Activated T-cell treated with anti-CD3 and anti-CD28 coated beads, Interleukin-2, amount 50 U/mL, for 24 hours (primary cell): ENCODE measurements at regions not wholly inside any gene's neighbourhood (a gene's known extent, or its start where the extent isn't known, plus 50 kb on each side); places are given as distances from the start of the nearest gene placed in this dataset.

Experiments used
- DNase-seq: peaks from one replicate; pipeline ENCODE4 v3.0.0-alpha.2; 2020
- H3K27ac Mint-ChIP-seq: 2 replicates; pipeline ENCODE4 v1.8.0; 2020; ENCODE audit warnings: mild to moderate bottlenecking, mixed read lengths
- H3K27me3 Mint-ChIP-seq: 2 replicates; pipeline ENCODE4 v1.8.0; 2020; ENCODE audit warnings: mixed read lengths
- H3K36me3 Mint-ChIP-seq: 2 replicates; pipeline ENCODE4 v1.8.0; 2020; ENCODE audit warnings: low read depth, mixed read lengths
- H3K4me1 Mint-ChIP-seq: 2 replicates; pipeline ENCODE4 v1.8.0; 2020; ENCODE audit warnings: low read depth, mixed read lengths
- H3K4me3 Mint-ChIP-seq: 2 replicates; pipeline ENCODE4 v1.8.0; 2020; ENCODE audit warnings: mild to moderate bottlenecking, moderate library complexity, mixed read lengths
- H3K9me3 Mint-ChIP-seq: 2 replicates; pipeline ENCODE4 v1.8.0; 2020; ENCODE audit warnings: mixed read lengths

DNA sequence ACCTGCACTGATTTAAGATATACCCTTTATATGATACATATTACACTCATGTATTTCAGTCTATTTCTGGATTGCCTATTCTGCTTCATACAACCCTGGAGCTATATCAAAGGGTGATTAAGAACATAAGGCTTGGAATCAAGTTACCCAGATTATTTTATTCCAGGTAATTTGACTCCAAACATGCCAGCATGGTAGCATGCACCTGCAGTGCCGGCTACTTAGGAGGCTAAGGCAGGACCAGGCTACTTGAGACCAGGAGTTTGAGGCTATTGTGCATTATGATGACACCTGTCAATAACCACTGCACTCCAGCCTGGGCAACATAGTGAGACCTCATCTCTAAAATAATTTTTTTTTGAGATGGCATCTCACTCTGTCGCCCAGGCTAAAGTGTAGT, 50.4 kb upstream of the NEO1 start:
- Mint-ChIP-seq H3K36me3 (no peaks in the 10 kb centered on the region), H3K9me3 (no peaks in the 10 kb centered on the region)

DNA sequence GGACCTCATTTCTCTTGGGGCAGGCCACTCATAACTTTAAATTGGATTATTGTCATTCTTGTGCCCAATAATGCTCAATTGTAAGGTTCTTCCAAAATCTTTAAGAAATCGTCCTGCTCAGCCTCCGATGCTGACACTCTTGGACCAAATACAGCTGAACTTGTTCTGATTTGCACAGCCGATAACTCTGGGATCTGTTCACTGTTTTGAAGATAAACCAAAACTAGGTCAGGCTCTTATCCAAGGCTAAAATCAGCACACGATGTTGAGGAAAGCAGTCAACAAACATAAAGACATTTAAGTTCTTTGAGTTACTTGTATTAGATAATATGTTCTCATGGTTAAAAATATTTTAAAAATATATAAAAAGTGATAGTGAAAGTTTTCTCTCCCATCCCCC, 52.0 kb upstream of the NEO1 start:
- H3K9me3 Mint-ChIP-seq: no peaks in the 10 kb centered on the region
- no peak overlapping the region for H3K27ac Mint-ChIP-seq
- no peak for DNase-seq
- H3K27me3 Mint-ChIP-seq: peaks cover 18% of the 10 kb centered on the region
- no peaks in the 10 kb centered on the region for H3K4me1 Mint-ChIP-seq
- H3K4me3 Mint-ChIP-seq: no peak overlapping the region
- no peaks in the 10 kb centered on the region for H3K36me3 Mint-ChIP-seq

More for the DNA sequence above, 50.4 kb upstream of the NEO1 start:
- H3K4me3 Mint-ChIP-seq: no peak overlapping the region
- H3K4me1 Mint-ChIP-seq: no peaks in the 10 kb centered on the region
- H3K27ac Mint-ChIP-seq: no peak overlapping the region
- peaks cover 19% of the 10 kb centered on the region for H3K27me3 Mint-ChIP-seq
- no peak for DNase-seq

DNA sequence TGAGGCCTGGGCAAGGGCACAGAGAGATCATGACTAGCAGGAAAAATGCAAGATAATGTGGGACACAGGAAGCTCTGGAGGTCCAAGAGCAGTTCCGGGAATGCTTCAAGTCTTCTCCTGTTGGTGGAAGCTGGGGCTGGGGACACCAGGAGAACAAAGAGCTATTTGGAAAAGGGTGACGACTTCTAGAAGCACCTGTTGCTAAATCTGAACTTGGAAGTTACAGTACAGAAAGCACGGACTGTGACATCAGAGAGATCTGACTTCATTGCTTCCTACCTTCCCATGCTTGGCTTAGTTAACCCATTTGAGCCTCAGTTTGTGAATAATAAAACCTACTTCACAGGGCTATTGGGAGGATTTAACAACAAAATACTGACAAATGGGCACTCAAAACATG, 52.7 kb upstream of the NEO1 start:
- peaks cover 18% of the 10 kb centered on the region for H3K27me3 Mint-ChIP-seq
- no peak overlapping the region for H3K27ac Mint-ChIP-seq
- no peak for DNase-seq
- H3K9me3 Mint-ChIP-seq: no peaks in the 10 kb centered on the region
- no peak overlapping the region for H3K4me3 Mint-ChIP-seq
- H3K36me3 Mint-ChIP-seq: no peaks in the 10 kb centered on the region
- H3K4me1 Mint-ChIP-seq: no peaks in the 10 kb centered on the region

DNA sequence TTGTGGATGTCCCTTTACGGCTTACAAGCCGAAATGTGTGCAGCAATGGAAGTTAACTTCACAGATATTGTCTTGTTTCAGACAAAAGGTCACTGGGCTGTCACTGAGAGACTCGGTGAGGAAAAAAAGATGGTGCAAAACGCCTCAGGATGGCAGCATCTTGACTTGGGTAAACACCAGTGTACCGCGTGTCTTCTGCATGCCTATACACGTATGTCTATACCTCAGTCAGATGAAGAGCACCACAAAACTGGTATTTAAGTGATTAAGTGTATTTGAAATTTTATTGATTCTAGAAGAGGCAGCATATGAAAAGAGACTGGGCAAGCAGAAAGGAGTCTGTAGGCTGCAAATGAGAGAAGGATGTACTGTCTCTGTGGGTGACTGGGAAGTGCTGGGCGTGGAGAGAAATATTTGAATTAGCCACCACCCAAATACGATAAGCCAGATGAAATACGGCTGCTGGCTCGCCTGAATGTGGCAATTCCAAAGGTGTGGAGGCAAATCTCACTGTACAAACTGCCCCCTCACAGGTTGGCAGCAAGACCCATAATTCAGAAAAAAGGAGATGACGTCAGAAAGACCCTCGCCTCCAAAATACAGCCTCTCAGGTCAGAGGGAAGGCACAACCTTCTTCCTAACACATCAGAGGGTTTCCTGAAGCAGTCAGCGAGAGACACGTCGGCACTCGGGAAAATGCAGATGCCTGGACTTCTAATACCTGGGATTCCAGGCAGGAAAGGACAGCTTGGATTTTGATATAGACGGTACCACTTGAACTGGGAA, 53.4 kb upstream of the NEO1 start:
- H3K27me3 Mint-ChIP-seq: peaks cover 18% of the 10 kb centered on the region
- H3K4me1 Mint-ChIP-seq: no peaks in the 10 kb centered on the region
- no peaks in the 10 kb centered on the region for H3K36me3 Mint-ChIP-seq
- H3K27ac Mint-ChIP-seq: no peak overlapping the region
- H3K9me3 Mint-ChIP-seq: no peaks in the 10 kb centered on the region
- no peak overlapping the region for H3K4me3 Mint-ChIP-seq
- no peak for DNase-seq

DNA sequence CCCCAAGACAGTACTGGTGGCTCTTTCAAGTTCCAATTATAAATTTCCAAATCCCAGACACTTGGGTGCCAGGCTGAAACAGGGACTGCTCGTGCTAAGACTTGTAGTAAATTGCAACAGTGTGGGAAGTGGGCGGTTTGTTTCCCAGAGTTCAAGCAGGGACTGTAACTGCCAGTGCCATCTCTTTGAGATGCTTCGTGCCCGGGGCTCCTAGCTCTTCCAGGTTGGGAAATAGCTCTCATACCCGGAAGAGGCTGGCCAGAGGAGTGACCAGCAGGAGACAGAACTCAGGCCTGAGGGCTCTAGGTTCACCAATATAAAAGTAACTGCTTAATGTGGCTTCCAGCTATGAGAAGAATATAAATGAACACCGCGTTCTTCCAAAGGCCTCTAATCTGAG, 54.0 kb upstream of the NEO1 start:
- Mint-ChIP-seq H3K27ac (no peak overlapping the region), H3K4me1 (no peaks in the 10 kb centered on the region), H3K27me3 (peaks cover 14% of the 10 kb centered on the region), H3K9me3 (no peaks in the 10 kb centered on the region), H3K36me3 (no peaks in the 10 kb centered on the region), H3K4me3 (no peak overlapping the region)
- no peak for DNase-seq

DNA sequence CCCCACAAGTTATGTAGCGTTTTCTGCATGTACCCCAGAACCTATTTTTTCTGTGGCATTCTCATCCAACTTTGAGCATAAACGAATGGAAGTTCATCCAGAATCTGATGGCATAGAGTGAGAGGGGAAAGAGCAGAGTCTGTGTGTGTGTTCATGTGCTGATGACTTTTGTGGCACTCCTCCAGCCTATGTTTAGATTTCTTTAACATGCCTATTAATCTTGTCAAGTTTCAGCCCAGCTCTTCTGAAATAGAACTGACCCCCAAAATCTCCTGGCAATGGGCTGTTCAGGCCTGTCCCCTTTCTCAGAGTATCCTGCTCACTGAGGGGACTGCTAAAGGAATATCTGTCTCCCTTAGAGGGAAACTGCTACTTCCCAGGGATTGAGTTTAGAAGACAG, 56.4 kb upstream of the NEO1 start:
- Mint-ChIP-seq H3K27ac (no peak overlapping the region), H3K27me3 (peaks cover 11% of the 10 kb centered on the region), H3K4me1 (no peaks in the 10 kb centered on the region), H3K36me3 (no peaks in the 10 kb centered on the region), H3K4me3 (no peak overlapping the region), H3K9me3 (no peaks in the 10 kb centered on the region)
- DNase-seq: no peak

DNA sequence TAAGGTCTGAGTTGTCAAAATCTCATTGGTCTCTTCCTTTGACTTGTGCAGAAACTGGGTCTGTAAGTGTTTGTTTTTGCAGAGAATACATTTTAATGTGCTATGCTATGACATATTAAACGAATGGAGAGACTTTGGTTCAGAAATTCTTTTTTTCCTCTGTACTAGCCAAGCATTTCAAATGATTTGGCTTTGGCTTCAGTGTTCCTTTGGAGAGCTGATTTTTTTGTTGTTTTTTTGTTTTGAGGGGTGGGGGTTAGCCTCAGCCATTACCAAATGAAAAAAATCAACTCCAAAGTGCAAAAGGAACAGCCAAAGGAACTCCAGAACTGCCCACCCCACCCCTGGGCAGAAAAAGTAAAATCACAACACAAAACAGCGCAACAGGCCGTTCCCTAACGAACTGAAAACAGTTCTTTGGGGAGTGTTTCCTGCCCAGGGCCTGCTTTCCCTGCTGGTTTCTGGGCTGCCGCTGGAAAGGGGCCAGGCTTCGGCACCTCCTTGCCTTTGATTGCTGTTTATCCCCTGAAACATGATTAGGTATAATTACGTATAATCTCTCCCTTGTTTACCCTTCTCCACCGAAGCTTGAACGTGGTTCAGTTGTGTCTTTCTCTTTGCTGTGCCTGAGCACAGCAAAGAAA, 57.6 kb upstream of the NEO1 start:
- no peaks in the 10 kb centered on the region for H3K9me3 Mint-ChIP-seq
- H3K4me1 Mint-ChIP-seq: no peaks in the 10 kb centered on the region
- no peaks in the 10 kb centered on the region for H3K36me3 Mint-ChIP-seq
- H3K27me3 Mint-ChIP-seq: peaks cover 10% of the 10 kb centered on the region
- H3K4me3 Mint-ChIP-seq: no peak overlapping the region
- DNase-seq: no peak
- H3K27ac Mint-ChIP-seq: no peak overlapping the region

DNA sequence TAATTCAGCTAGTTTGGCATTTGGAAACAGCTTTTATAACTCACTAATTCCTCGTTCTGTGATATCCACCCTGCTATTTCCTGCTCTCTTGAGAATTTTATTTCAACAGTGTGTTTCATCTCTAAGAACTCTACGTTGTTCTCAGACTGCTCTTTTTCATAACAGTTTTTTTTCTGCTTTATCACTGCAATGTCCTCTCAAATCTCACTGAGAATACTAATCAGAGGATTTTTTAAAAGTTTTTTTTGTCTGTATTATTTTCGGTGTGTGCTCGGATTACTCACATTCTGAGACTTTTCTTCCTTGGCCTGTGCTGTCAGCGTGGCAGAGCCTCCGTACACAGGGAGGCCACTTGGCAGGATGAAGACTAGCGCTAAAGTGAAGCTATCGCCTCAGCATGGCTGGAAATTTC, 59.4 kb upstream of the NEO1 start:
- H3K4me3 Mint-ChIP-seq: no peak overlapping the region
- no peak for DNase-seq
- no peaks in the 10 kb centered on the region for H3K4me1 Mint-ChIP-seq
- H3K9me3 Mint-ChIP-seq: no peaks in the 10 kb centered on the region
- H3K36me3 Mint-ChIP-seq: no peaks in the 10 kb centered on the region
- H3K27ac Mint-ChIP-seq: no peak overlapping the region
- peaks cover 11% of the 10 kb centered on the region for H3K27me3 Mint-ChIP-seq

DNA sequence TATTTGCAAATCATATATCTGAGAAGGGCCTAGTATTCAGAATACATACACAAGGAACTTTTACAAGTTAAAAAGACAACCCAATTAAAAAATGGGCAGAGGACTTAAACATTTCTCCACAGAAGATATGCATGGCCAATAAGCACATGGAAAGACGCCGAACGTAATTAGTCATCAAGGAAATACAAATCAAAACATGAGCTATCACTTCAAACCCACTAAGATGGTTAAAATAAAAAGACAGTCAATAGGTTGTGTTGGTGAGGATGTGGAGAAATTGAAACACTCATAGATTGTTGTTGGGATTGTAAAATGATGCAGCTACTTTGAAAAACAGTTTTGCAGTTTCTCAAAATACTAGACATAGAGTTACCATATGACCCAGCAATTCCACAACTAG, 61.2 kb upstream of the NEO1 start:
- DNase-seq: no peak
- Mint-ChIP-seq H3K36me3 (no peaks in the 10 kb centered on the region), H3K4me1 (no peaks in the 10 kb centered on the region), H3K4me3 (no peak overlapping the region), H3K27me3 (peaks cover 11% of the 10 kb centered on the region), H3K9me3 (no peaks in the 10 kb centered on the region), H3K27ac (no peak overlapping the region)

DNA sequence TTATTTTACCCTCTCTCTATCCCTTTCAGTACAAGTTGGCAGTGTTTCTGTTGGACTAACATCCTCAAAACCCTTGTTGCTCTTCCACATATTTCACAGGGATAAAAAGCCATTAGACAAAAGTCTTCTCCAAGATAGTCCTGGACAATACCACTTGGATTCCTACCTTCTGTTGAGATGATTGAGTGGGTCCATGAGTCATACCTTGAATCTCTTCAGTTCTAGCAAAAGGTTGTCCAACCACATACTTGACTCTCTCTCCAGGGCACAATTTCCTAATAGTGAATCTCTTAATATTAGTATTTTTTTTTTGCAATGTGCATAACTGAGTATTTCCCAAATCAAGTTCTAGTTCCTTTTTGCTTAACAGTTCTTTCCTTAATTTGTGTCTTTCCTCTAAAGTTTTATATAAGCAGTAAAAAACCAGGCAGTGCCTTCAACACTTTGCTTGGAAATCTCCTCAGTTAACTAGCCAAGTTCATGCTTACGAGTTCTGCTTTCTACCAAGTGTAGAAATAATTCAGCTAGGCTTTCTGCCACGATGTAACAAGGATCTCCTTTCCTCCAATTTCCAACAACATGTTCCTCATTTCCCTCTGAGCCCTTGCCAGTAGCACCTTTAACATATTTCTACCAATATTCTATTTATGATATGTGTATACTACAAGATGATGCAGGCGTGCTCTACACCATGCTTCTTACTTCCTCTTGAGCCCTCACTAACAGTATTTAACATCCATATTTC, 68.3 kb upstream of the NEO1 start:
- H3K4me1 Mint-ChIP-seq: no peaks in the 10 kb centered on the region
- H3K9me3 Mint-ChIP-seq: no peaks in the 10 kb centered on the region
- H3K27ac Mint-ChIP-seq: no peak overlapping the region
- peaks cover 37% of the 10 kb centered on the region for H3K27me3 Mint-ChIP-seq
- no peak for DNase-seq
- no peak overlapping the region for H3K4me3 Mint-ChIP-seq
- H3K36me3 Mint-ChIP-seq: no peaks in the 10 kb centered on the region

DNA sequence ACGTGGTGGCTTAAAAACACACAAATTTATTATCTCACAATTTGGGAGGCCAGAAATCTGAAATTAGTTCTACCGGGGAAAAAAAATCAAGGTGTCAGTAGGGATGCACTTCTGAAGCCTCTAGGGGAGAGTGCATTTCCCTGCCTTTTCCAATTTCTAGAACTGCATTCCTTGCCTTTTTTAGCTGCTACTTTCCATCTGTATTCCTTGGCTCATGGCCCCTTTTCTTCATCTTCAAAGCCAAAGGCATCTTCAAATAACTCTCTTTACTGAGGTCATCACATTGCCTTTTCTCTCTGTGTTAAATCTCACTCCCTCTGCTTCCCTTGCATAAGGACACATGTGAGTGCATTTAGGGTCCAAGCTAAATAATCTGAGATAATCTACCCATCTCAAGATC, 69.5 kb upstream of the NEO1 start:
- no peaks in the 10 kb centered on the region for H3K36me3 Mint-ChIP-seq
- H3K27ac Mint-ChIP-seq: no peak overlapping the region
- H3K9me3 Mint-ChIP-seq: no peaks in the 10 kb centered on the region
- no peak overlapping the region for H3K4me3 Mint-ChIP-seq
- no peaks in the 10 kb centered on the region for H3K4me1 Mint-ChIP-seq
- DNase-seq: no peak
- peaks cover 43% of the 10 kb centered on the region for H3K27me3 Mint-ChIP-seq

DNA sequence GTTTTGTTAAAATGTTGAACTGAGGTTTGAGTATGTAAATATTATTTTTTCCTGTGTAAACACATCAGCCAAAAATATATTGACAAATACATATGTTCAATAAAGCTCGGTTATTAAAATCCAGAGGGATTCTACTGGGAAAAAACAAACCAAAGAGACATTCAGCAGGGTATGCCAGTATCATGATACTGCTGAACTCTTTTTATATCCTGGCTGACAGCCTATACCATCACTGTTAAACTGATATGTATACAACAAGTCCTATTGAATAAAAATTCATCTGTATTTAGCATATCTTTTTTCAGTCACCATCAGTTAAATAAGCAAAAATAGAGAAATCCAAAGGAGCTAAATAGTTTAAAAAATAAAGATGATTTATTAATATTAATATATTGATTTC, 71.6 kb upstream of the NEO1 start:
- no peaks in the 10 kb centered on the region for H3K4me1 Mint-ChIP-seq
- H3K9me3 Mint-ChIP-seq: no peaks in the 10 kb centered on the region
- no peak for DNase-seq
- peaks cover 51% of the 10 kb centered on the region for H3K27me3 Mint-ChIP-seq
- no peak overlapping the region for H3K4me3 Mint-ChIP-seq
- no peak overlapping the region for H3K27ac Mint-ChIP-seq
- no peaks in the 10 kb centered on the region for H3K36me3 Mint-ChIP-seq

DNA sequence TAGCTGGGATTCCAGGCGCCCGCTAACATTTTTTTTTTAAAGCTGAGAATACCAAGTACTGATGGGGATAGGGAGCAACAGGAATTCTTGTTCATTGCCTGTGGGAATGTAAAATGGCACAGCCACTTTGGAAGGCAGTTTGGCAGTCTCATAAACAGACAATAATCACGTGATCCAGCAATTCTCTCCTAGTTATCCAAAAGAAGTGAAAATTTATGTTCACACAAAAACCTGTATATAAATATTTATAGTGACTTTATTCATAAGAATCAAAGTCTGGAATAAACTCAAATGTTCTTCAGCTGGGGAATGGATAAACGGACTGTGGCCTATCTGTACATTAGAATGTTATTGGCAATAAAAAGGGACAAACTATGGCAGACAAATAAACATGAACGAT, 72.5 kb upstream of the NEO1 start:
- H3K27me3 Mint-ChIP-seq: peaks cover 50% of the 10 kb centered on the region
- H3K27ac Mint-ChIP-seq: no peak overlapping the region
- H3K4me3 Mint-ChIP-seq: no peak overlapping the region
- no peaks in the 10 kb centered on the region for H3K9me3 Mint-ChIP-seq
- H3K4me1 Mint-ChIP-seq: no peaks in the 10 kb centered on the region
- H3K36me3 Mint-ChIP-seq: no peaks in the 10 kb centered on the region
- DNase-seq: no peak

DNA sequence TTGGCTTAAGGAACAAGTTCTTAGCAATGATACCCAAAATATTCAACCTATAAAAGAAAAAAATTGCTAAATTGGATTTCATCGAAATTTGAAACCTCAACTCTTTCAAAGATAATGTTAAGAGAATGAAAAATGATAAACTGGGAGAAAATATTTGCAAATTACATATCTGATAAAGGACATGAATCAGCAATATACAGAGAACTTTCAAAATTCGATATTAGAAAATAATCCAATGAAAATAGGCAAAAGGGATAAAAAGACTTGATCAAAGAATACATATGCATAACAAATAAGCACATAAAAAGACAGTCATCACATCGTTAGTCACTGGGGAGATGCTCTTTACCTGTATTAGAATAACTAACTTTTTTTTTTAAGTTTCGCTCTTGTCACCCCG, 73.0 kb upstream of the NEO1 start:
- Mint-ChIP-seq H3K4me3 (no peak overlapping the region), H3K4me1 (no peaks in the 10 kb centered on the region), H3K27ac (no peak overlapping the region), H3K27me3 (peaks cover 51% of the 10 kb centered on the region), H3K36me3 (no peaks in the 10 kb centered on the region), H3K9me3 (no peaks in the 10 kb centered on the region)
- DNase-seq: no peak

DNA sequence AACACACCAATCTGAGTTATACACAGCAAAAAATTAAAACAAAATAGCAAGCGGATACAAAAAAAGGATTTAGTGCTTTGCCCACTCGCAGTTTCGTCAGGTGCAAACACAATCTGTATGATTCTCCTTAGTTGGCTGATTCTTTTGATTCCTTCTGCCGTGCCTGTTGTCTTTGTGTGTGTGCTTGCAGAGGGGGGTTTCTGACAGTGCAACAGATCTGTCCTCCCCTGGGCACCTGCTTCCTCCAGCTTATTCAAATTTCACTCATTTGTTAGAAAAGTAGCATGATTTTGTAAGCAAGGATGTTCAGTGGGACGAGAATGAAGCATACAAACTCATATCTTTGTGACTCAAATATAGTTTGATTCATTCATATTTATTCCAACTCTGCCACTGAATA, 74.0 kb upstream of the NEO1 start:
- H3K27ac Mint-ChIP-seq: no peak overlapping the region
- no peaks in the 10 kb centered on the region for H3K36me3 Mint-ChIP-seq
- DNase-seq: no peak
- no peaks in the 10 kb centered on the region for H3K9me3 Mint-ChIP-seq
- H3K27me3 Mint-ChIP-seq: peaks cover 54% of the 10 kb centered on the region
- H3K4me1 Mint-ChIP-seq: no peaks in the 10 kb centered on the region
- no peak overlapping the region for H3K4me3 Mint-ChIP-seq
